Right lobe of liver (tissue), 4 donors: ENCODE measurements at regions not wholly inside any gene's neighbourhood (a gene's known extent, or its start where the extent isn't known, plus 50 kb on each side); places are given as distances from the start of the nearest gene placed in this dataset.

Source experiments
- POLR2A ChIP-seq: fragments of 450-650 bp; IDR thresholded peaks from one replicate; pipeline ENCODE4 v1.6.1; 2017; ENCODE audit warnings: antibody characterized with exemption, mild to moderate bottlenecking
- TF ChIP-seq, protein P1 (sequence below), 4 donors: fragments of 200-600 bp in 3 of 4; fragments of 450-650 bp in 1 of 4; IDR thresholded peaks; one replicate each; pipeline versions ENCODE4 v1.5.1 to v1.8.0; 2016 to 2022; ENCODE audit warnings: antibody characterized with exemption in 4 of 4, mild to moderate bottlenecking in 2 of 4
- donor health status: DM: no; HTN: no; CAD: no.
- donor health status: DM: no; HTN: no; CAD: no.
- donor health status: DM: no; HTN: yes; CAD: no.

DNA sequence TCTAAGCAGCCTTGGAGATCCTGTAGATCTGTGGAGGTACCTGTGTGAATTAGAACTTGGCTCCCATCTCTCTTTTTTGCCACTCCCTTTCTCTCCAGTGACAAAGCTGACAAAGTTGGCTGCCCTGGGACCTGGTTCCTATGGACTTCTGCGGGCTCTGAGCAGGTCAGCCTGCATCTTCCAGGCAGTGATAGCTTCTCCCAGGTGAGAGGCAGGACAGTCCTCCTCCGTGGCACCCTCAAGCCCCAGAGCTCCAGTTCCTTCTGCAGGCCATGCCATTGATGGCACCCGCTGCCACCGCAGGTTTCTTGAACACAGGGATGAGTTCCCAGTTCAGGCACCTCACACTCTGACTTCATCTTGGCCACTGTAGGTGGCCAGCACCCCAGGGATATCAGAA lies 73.5 kb upstream of the GRB10 start:
- TF ChIP-seq, protein P1, sequence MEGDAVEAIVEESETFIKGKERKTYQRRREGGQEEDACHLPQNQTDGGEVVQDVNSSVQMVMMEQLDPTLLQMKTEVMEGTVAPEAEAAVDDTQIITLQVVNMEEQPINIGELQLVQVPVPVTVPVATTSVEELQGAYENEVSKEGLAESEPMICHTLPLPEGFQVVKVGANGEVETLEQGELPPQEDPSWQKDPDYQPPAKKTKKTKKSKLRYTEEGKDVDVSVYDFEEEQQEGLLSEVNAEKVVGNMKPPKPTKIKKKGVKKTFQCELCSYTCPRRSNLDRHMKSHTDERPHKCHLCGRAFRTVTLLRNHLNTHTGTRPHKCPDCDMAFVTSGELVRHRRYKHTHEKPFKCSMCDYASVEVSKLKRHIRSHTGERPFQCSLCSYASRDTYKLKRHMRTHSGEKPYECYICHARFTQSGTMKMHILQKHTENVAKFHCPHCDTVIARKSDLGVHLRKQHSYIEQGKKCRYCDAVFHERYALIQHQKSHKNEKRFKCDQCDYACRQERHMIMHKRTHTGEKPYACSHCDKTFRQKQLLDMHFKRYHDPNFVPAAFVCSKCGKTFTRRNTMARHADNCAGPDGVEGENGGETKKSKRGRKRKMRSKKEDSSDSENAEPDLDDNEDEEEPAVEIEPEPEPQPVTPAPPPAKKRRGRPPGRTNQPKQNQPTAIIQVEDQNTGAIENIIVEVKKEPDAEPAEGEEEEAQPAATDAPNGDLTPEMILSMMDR (IDR thresholded peaks at IDR 0.05) = no peak
- no peak for TF ChIP-seq POLR2A
